H1 (cell line): ENCODE measurements at regions not wholly inside any gene's neighbourhood (a gene's known extent, or its start where the extent isn't known, plus 50 kb on each side); places are given as distances from the start of the nearest gene placed in this dataset.

Experiments
- CTCF ChIA-PET: fragments of 300-600 bp; sonication (Branson Sonifier 250); formaldehyde crosslinking; loops from one replicate; lab custom pipeline; 2021; ENCODE audit not compliant: partially characterized antibody; lab: Charles Lee
- POLR2A ChIA-PET: fragments of 300-600 bp; sonication (Branson Sonifier 250); formaldehyde crosslinking; loops from one replicate; lab custom pipeline; 2021; ENCODE audit warnings: inconsistent platforms; ENCODE audit not compliant: partially characterized antibody; lab: Charles Lee
- DNase-seq, 2 experiments: peaks; one replicate each; pipeline versions ENCODE4 v3.0.0 to v3.0.0-alpha.2; 2010 to 2022; ENCODE audit warnings: low spot score in 2 of 2, low read depth in 1 of 2, mixed read lengths in 1 of 2
- FAIRE-seq: peaks from 2 replicates; lab custom pipeline; 2011; peaks lifted over from hg19 to GRCh38; lab: Jason Lieb, UNC
- H2AFZ ChIP-seq: 2 replicates; pipeline ENCODE4 v1.8.1; 2012; ENCODE audit warnings: low read length, inconsistent platforms
- H2AK5ac ChIP-seq: 2 replicates; pipeline ENCODE4 v1.6.1; 2013; ENCODE audit warnings: low read depth, low read length
- H2BK120ac ChIP-seq: replicated peaks from 2 replicates; pipeline ENCODE3; 2013; ENCODE audit warnings: low read depth, low read length, inconsistent platforms
- H2BK12ac ChIP-seq: 2 replicates; pipeline ENCODE4 v1.6.1; 2013; ENCODE audit warnings: low read depth, low read length
- H2BK15ac ChIP-seq: 2 replicates; pipeline ENCODE4 v1.6.1; 2013; ENCODE audit warnings: low read length
- H2BK20ac ChIP-seq: 2 replicates; pipeline ENCODE4 v1.6.1; 2013; ENCODE audit warnings: low read length
- H2BK5ac ChIP-seq: 2 replicates; pipeline ENCODE4 v1.6.1; 2013; ENCODE audit warnings: low read depth, low read length
- H3K14ac ChIP-seq: 2 replicates; pipeline ENCODE4 v1.6.1; 2013; ENCODE audit warnings: inconsistent platforms; ENCODE audit not compliant: insufficient read length
- H3K18ac ChIP-seq: 2 replicates; pipeline ENCODE4 v1.6.1; 2013; ENCODE audit warnings: low read length; ENCODE audit errors: extremely low read depth
- H3K23ac ChIP-seq: 2 replicates; pipeline ENCODE4 v1.6.1; 2013; ENCODE audit warnings: inconsistent platforms; ENCODE audit not compliant: insufficient read length
- H3K23me2 ChIP-seq: 2 replicates; pipeline ENCODE4 v1.6.1; 2013; ENCODE audit warnings: low read depth, low read length
- H3K27ac ChIP-seq: 2 replicates; pipeline ENCODE4 v1.6.1; 2011; ENCODE audit warnings: low read depth, low read length, inconsistent platforms
- H3K27me3 ChIP-seq, 4 experiments: replicated peaks in 1 of 4; 1 replicate in 1 of 4; 2 replicates in 3 of 4; pipeline versions ENCODE4 v1.6.1 to v1.8.1; 2011 to 2013; ENCODE audit warnings: low read length in 3 of 4, mild to moderate bottlenecking in 3 of 4, inconsistent platforms in 2 of 4, mixed read lengths in 2 of 4, moderate library complexity in 1 of 4; ENCODE audit not compliant: control insufficient read depth in 3 of 4, insufficient read depth in 3 of 4; ENCODE audit errors: extremely low read depth in 1 of 4
- H3K36me3 ChIP-seq, 4 experiments: 2 replicates each; pipeline versions ENCODE4 v1.6.1 to v1.8.1; 2011 to 2013; ENCODE audit warnings: mild to moderate bottlenecking in 4 of 4, low read length in 3 of 4, moderate library complexity in 2 of 4, control low read depth in 1 of 4, inconsistent platforms in 1 of 4; ENCODE audit not compliant: insufficient read depth in 4 of 4, control insufficient read depth in 2 of 4
- H3K4ac ChIP-seq: replicated peaks from 2 replicates; pipeline ENCODE3; 2013; ENCODE audit warnings: low read length, low read depth, mixed read lengths, inconsistent platforms; ENCODE audit not compliant: insufficient read length
- H3K4me1 ChIP-seq, 4 experiments: replicated peaks in 1 of 4; 1 replicate in 1 of 4; 2 replicates in 3 of 4; pipeline versions ENCODE4 v1.6.1 to v1.8.1; 2011 to 2013; ENCODE audit warnings: low read length in 3 of 4, inconsistent platforms in 2 of 4, mixed read lengths in 1 of 4; ENCODE audit not compliant: insufficient read depth in 4 of 4, control insufficient read depth in 3 of 4
- H3K4me2 ChIP-seq, 2 experiments: 2 replicates each; pipeline versions ENCODE4 v1.6.1 to v1.8.1; 2011 to 2013; ENCODE audit warnings: low read depth in 2 of 2, low read length in 2 of 2, control low read depth in 1 of 2, inconsistent platforms in 1 of 2, mild to moderate bottlenecking in 1 of 2; ENCODE audit not compliant: insufficient read depth in 1 of 2
- H3K4me3 ChIP-seq, 4 experiments: fragments of 200-600, 300-600 bp in 1 of 4; sonication (generic), shearing (Covaris generic), sonication (Bioruptor Twin) in 1 of 4; 2 replicates each; pipeline versions ENCODE4 v1.5.1 to v1.8.1; 2011 to 2016; ENCODE audit warnings: low read length in 4 of 4, low read depth in 3 of 4, control low read depth in 2 of 4, inconsistent platforms in 2 of 4, mild to moderate bottlenecking in 2 of 4, mixed read lengths in 1 of 4, moderate library complexity in 1 of 4; ENCODE audit not compliant: insufficient read depth in 2 of 4; ENCODE audit errors: extremely low read depth in 1 of 4
- H3K56ac ChIP-seq: replicated peaks from 2 replicates; pipeline ENCODE3; 2013; ENCODE audit warnings: low read depth, mild to moderate bottlenecking, mixed read lengths, low read length, inconsistent platforms; ENCODE audit not compliant: insufficient read length
- H3K79me1 ChIP-seq: 2 replicates; pipeline ENCODE4 v1.6.1; 2013; ENCODE audit warnings: low read depth, low read length, control low read depth
- H3K79me2 ChIP-seq, 2 experiments: 2 replicates each; pipeline versions ENCODE4 v1.6.1 to v1.8.1; 2012 to 2013; ENCODE audit warnings: low read length in 2 of 2, mild to moderate bottlenecking in 2 of 2, inconsistent platforms in 1 of 2; ENCODE audit not compliant: insufficient read depth in 2 of 2, control insufficient read depth in 1 of 2
- H3K9ac ChIP-seq, 4 experiments: replicated peaks in 1 of 4; 1 replicate in 1 of 4; 2 replicates in 3 of 4; pipeline versions ENCODE4 v1.6.1 to v1.8.1; 2011 to 2013; ENCODE audit warnings: low read depth in 3 of 4, low read length in 3 of 4, control low read depth in 2 of 4, mild to moderate bottlenecking in 2 of 4, moderate library complexity in 2 of 4, inconsistent platforms in 1 of 4; ENCODE audit errors: extremely low read depth in 1 of 4
- H3K9me3 ChIP-seq, 2 experiments: 2 replicates each; pipeline versions ENCODE4 v1.6.1 to v1.8.1; 2012 to 2013; ENCODE audit warnings: mild to moderate bottlenecking in 2 of 2, moderate library complexity in 2 of 2, control low read depth in 1 of 2, inconsistent platforms in 1 of 2, low read depth in 1 of 2, low read length in 1 of 2, mixed read lengths in 1 of 2; ENCODE audit not compliant: insufficient read depth in 2 of 2
- H4K20me1 ChIP-seq, 2 experiments: replicated peaks in 1 of 2; 2 replicates each; pipeline versions ENCODE3 to v1.8.1; 2011 to 2013; ENCODE audit warnings: inconsistent platforms in 2 of 2, low read length in 2 of 2, mild to moderate bottlenecking in 1 of 2; ENCODE audit not compliant: insufficient read depth in 2 of 2, control insufficient read depth in 1 of 2
- H4K5ac ChIP-seq: 2 replicates; pipeline ENCODE4 v1.6.1; 2013; ENCODE audit warnings: low read length, low read depth, mixed read lengths, inconsistent platforms; ENCODE audit not compliant: insufficient read length
- H4K8ac ChIP-seq: 2 replicates; pipeline ENCODE4 v1.8.0; 2013; ENCODE audit warnings: mild to moderate bottlenecking, moderate library complexity, low read length, inconsistent platforms; ENCODE audit not compliant: insufficient read depth; ENCODE audit errors: extremely low read depth
- H4K91ac ChIP-seq: replicated peaks from 2 replicates; pipeline ENCODE3; 2013; ENCODE audit warnings: low read length, mixed read lengths, inconsistent platforms; ENCODE audit not compliant: insufficient read length
- CBX8 ChIP-seq: fragments of 300-800, 300-1000 bp; sonication (generic); IDR thresholded peaks from 2 replicates; pipeline ENCODE4 v1.7.1; 2016; ENCODE audit warnings: low read depth, low read length, borderline replicate concordance
- KDM4A ChIP-seq: IDR thresholded peaks from one replicate; pipeline ENCODE4 v1.7.1; 2012; ENCODE audit warnings: low read depth, mild to moderate bottlenecking, moderate library complexity, low read length, inconsistent platforms; ENCODE audit not compliant: severe bottlenecking
- MAFK ChIP-seq: IDR thresholded peaks from 2 replicates; pipeline ENCODE4 v1.6.1; 2012; ENCODE audit warnings: low read depth, mild to moderate bottlenecking, improper control_type of control experiment, low read length
- RBBP5 ChIP-seq: IDR thresholded peaks from 2 replicates; pipeline ENCODE4 v1.7.1; 2012; ENCODE audit warnings: low read depth, mild to moderate bottlenecking, inconsistent platforms, low read length, moderate library complexity, borderline replicate concordance
- WGBS, 2 experiments: shearing (Covaris generic) in 1 of 2; methylation state at CpG; one replicate each; pipeline versions ENCODE4 v1.1.6 to v1.1.7; 2013 to 2015; ENCODE audit warnings: low lambda C conversion rate in 2 of 2, mixed read lengths in 2 of 2, inconsistent platforms in 1 of 2, low coverage in 1 of 2, missing lambda C conversion rate in 1 of 2; ENCODE audit not compliant: insufficient replicate concordance in 2 of 2, insufficient coverage in 1 of 2, insufficient read length in 1 of 2; ENCODE audit errors: extremely low coverage in 1 of 2, missing lambda C conversion rate in 1 of 2; 5-methylcytosine and 5-hydroxymethylcytosine counted together

- FAIRE-seq (no peak), DNase-seq (no peak)
- no peak overlapping the region for H3K56ac ChIP-seq
- no peak overlapping the region for H4K8ac ChIP-seq
- no peaks in the 10 kb centered on the region for H3K79me2 ChIP-seq
- H2BK15ac ChIP-seq, result no peak overlapping the region
- no peak overlapping the region for H2AFZ ChIP-seq
- no peaks in the 10 kb centered on the region for H3K23me2 ChIP-seq
- no peaks in the 10 kb centered on the region for H3K79me1 ChIP-seq
- no peak overlapping the region for H4K5ac ChIP-seq
- no peak overlapping the region for H3K23ac ChIP-seq
- 91% methylated on average over 1 of the region's 1 CpG; no CpG with 5 or more reads in 1 of the 2 experiments for WGBS, 2 experiments
- H3K18ac ChIP-seq, result no peak overlapping the region
- H2BK20ac ChIP-seq, result no peak overlapping the region
- TF ChIP-seq CBX8 (no peak), KDM4A (no peak), RBBP5 (no peak), MAFK (no peak)
- H3K9me3 ChIP-seq, result no peaks in the 10 kb centered on the region
- CTCF ChIA-PET, result no interaction called here
- no peak overlapping the region for H3K4me2 ChIP-seq
- H2BK12ac ChIP-seq, result no peak overlapping the region
- no peaks in the 10 kb centered on the region for H4K20me1 ChIP-seq
- H2BK5ac ChIP-seq, result no peak overlapping the region
- POLR2A ChIA-PET, result no interaction called here
- H3K36me3 ChIP-seq, result no peaks in the 10 kb centered on the region
- H3K4me1 ChIP-seq, result no peaks in the 10 kb centered on the region
- no peak overlapping the region for H3K27ac ChIP-seq
- no peak overlapping the region for H4K91ac ChIP-seq
- H3K14ac ChIP-seq, result no peak overlapping the region
- no peaks in the 10 kb centered on the region for H3K27me3 ChIP-seq
- no peak overlapping the region for H3K4me3 ChIP-seq
- H2AK5ac ChIP-seq, result no peak overlapping the region
- no peak overlapping the region for H2BK120ac ChIP-seq
- H3K4ac ChIP-seq, result no peak overlapping the region
- H3K9ac ChIP-seq, result no peak overlapping the region
Measured at GRCh38 chr21:16900685-16901084, 612.2 kb upstream of the CXADR start.
